ENCODE measurements at regions not wholly inside any gene's neighbourhood (a gene's known extent, or its start where the extent isn't known, plus 50 kb on each side); places are given as distances from the start of the nearest gene placed in this dataset.

- no peak for TF ChIP-seq CTCF (IDR thresholded peaks at IDR 0.05; ENCODE audit: unreplicated experiment)
- no peak for DNase-seq (ENCODE audit: low spot score, unreplicated experiment)
- H3K4me3 Mint-ChIP-seq (ENCODE audit: low read depth), result no peak overlapping the region
- peaks cover 46% of the 10 kb centered on the region for H3K27me3 Mint-ChIP-seq
- H3K27ac Mint-ChIP-seq, result no peak overlapping the region
- no peaks in the 10 kb centered on the region for H3K36me3 Mint-ChIP-seq (ENCODE audit: insufficient read depth)
- H3K4me1 Mint-ChIP-seq (ENCODE audit: low read depth), result no peaks in the 10 kb centered on the region
- H3K9me3 Mint-ChIP-seq (ENCODE audit: low read depth), result no peaks in the 10 kb centered on the region
These were observed 97.5 kb upstream of the GATB start for GRCh38 chr4:151858356-151858755.

GRCh38 chr4:151857368-151857767, 96.6 kb upstream of the GATB start:
- TF ChIP-seq CTCF (IDR thresholded peaks at IDR 0.05; ENCODE audit: unreplicated experiment), result no peak
- Mint-ChIP-seq H3K36me3 (ENCODE audit: insufficient read depth) (no peaks in the 10 kb centered on the region), H3K9me3 (ENCODE audit: low read depth) (no peaks in the 10 kb centered on the region), H3K27ac (no peak overlapping the region), H3K27me3 (peaks cover 46% of the 10 kb centered on the region), H3K4me3 (ENCODE audit: low read depth) (no peak overlapping the region), H3K4me1 (ENCODE audit: low read depth) (no peaks in the 10 kb centered on the region)
- no peak for DNase-seq (ENCODE audit: low spot score, unreplicated experiment)

GRCh38 chr4:151855747-151856146, 94.9 kb upstream of the GATB start:
- H3K4me3 Mint-ChIP-seq (ENCODE audit: low read depth), result no peak overlapping the region
- H3K4me1 Mint-ChIP-seq (ENCODE audit: low read depth), result no peaks in the 10 kb centered on the region
- H3K36me3 Mint-ChIP-seq (ENCODE audit: insufficient read depth), result no peaks in the 10 kb centered on the region
- H3K27ac Mint-ChIP-seq, result no peak overlapping the region
- no peaks in the 10 kb centered on the region for H3K9me3 Mint-ChIP-seq (ENCODE audit: low read depth)
- no peak for TF ChIP-seq CTCF (IDR thresholded peaks at IDR 0.05; ENCODE audit: unreplicated experiment)
- peaks cover 49% of the 10 kb centered on the region for H3K27me3 Mint-ChIP-seq
- no peak for DNase-seq (ENCODE audit: low spot score, unreplicated experiment)

GRCh38 chr4:151854731-151855130, 93.9 kb upstream of the GATB start:
- H3K4me1 Mint-ChIP-seq (ENCODE audit: low read depth), result no peaks in the 10 kb centered on the region
- H3K36me3 Mint-ChIP-seq (ENCODE audit: insufficient read depth), result no peaks in the 10 kb centered on the region
- no peaks in the 10 kb centered on the region for H3K9me3 Mint-ChIP-seq (ENCODE audit: low read depth)
- no peak overlapping the region for H3K27ac Mint-ChIP-seq
- no peak for TF ChIP-seq CTCF (IDR thresholded peaks at IDR 0.05; ENCODE audit: unreplicated experiment)
- H3K27me3 Mint-ChIP-seq, result peaks cover 40% of the 10 kb centered on the region
- no peak overlapping the region for H3K4me3 Mint-ChIP-seq (ENCODE audit: low read depth)
- DNase-seq (ENCODE audit: low spot score, unreplicated experiment), result no peak

GRCh38 chr4:151853034-151853433, 92.2 kb upstream of the GATB start:
- Mint-ChIP-seq H3K4me3 (ENCODE audit: low read depth) (no peak overlapping the region), H3K9me3 (ENCODE audit: low read depth) (peaks cover 3% of the 10 kb centered on the region), H3K36me3 (ENCODE audit: insufficient read depth) (no peaks in the 10 kb centered on the region), H3K27ac (no peak overlapping the region), H3K27me3 (peaks cover 26% of the 10 kb centered on the region), H3K4me1 (ENCODE audit: low read depth) (no peaks in the 10 kb centered on the region)
- DNase-seq (ENCODE audit: low spot score, unreplicated experiment), result no peak
- TF ChIP-seq CTCF (IDR thresholded peaks at IDR 0.05; ENCODE audit: unreplicated experiment), result no peak

All from progenitor cell of endocrine pancreas (in vitro differentiated cells).